Astrocyte of the cerebellum (primary cell): ENCODE measurements at regions not wholly inside any gene's neighbourhood (a gene's known extent, or its start where the extent isn't known, plus 50 kb on each side); places are given as distances from the start of the nearest gene placed in this dataset.
A peak's percentile ranks its signal among the peaks of the same experiment; 100 is the strongest.
"Not testable (repeated sequence)": the region's sequence is repeated elsewhere in the genome, so short reads cannot be mapped to it uniquely, and the experiment has no call there.

Experiments used
- DNase-seq: peaks from one replicate; pipeline ENCODE4 v3.0.0-alpha.2; 2011; ENCODE audit warnings: low read depth
- H3K4me3 ChIP-seq: 2 replicates; pipeline ENCODE4 v1.5.1; 2011; ENCODE audit warnings: mild to moderate bottlenecking, low read depth, low read length, moderate library complexity
- in situ Hi-C: cut with HindIII; loops from 2 replicates; pipeline ENCODE4 v1.10.0; 2017; ENCODE audit warnings: low sequenced_read_pairs
- TF ChIP-seq, protein P1 (sequence below): IDR thresholded peaks from 2 replicates; pipeline ENCODE4 v1.5.1; 2012; ENCODE audit warnings: low read length, low read depth, moderate library complexity, mild to moderate bottlenecking; ENCODE audit errors: missing control alignments

DNA sequence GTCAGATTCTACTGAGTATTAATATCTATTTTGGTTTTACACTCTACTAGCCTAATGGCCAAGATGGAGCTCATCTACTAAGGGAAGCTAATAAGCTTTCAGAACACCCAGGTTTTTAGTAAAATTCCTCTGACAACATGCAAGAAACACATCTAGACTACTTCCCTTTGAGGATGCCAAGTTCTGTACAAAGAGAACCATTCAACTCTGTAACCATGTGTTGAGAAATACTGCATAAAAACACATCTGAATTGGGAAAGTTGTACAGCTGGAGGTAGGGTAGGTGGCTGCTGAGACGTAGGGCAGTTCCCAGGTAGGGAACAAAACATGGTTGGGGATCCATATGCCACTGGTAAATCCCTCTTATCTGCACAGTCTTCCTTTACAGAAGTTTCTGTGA, 66.2 kb downstream of the SC5D start:
- DNase-seq, result no peak
- TF ChIP-seq, protein P1, sequence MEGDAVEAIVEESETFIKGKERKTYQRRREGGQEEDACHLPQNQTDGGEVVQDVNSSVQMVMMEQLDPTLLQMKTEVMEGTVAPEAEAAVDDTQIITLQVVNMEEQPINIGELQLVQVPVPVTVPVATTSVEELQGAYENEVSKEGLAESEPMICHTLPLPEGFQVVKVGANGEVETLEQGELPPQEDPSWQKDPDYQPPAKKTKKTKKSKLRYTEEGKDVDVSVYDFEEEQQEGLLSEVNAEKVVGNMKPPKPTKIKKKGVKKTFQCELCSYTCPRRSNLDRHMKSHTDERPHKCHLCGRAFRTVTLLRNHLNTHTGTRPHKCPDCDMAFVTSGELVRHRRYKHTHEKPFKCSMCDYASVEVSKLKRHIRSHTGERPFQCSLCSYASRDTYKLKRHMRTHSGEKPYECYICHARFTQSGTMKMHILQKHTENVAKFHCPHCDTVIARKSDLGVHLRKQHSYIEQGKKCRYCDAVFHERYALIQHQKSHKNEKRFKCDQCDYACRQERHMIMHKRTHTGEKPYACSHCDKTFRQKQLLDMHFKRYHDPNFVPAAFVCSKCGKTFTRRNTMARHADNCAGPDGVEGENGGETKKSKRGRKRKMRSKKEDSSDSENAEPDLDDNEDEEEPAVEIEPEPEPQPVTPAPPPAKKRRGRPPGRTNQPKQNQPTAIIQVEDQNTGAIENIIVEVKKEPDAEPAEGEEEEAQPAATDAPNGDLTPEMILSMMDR, result no peak
- H3K4me3 ChIP-seq, result no peak overlapping the region
- in situ Hi-C loops, result no loop called here

DNA sequence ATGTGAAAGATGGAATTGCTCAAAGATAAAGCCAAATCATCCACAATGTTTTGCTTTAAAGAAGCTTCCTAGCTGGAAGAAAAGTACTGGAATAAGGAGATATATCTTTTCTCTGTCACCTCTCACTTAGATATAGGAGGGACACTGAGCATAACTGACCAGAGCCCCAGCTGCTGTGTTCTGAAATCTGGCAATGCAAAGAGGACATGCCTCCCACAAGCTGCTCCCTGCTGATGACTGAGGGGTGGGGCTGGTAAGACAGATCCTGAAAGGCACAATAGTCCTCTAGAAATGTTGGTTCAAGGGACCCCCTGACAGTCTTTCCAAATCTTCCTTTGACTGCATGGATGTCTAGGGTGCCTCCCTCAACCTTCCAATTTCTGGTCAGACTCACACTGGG, 67.0 kb downstream of the SC5D start:
- TF ChIP-seq, protein P1, result no peak
- DNase-seq, result no peak
- in situ Hi-C loops, result no loop called here
- H3K4me3 ChIP-seq, result no peak overlapping the region

DNA sequence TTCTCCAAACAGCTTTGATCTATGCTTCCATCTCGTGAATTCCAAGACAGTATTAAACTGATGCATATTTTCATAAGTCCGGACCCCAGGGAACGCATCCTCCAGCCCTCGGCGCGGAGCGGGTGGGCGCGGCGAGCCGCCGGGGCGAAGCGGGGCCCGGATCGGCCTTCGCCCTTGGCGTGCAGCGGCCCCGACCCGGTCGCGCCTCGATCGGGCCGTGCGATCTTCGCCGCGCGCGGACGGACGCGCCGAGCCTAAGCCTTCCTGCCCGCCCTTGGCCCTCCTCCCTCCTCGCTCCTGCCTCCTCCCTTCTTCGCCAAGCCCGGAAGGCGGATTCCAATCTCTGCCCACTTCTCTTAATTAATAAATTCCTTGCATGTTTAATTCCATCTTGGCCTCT, 70.4 kb downstream of the SC5D start:
- in situ Hi-C loops, H3K4me3 ChIP-seq, DNase-seq: not testable (repeated sequence)

DNA sequence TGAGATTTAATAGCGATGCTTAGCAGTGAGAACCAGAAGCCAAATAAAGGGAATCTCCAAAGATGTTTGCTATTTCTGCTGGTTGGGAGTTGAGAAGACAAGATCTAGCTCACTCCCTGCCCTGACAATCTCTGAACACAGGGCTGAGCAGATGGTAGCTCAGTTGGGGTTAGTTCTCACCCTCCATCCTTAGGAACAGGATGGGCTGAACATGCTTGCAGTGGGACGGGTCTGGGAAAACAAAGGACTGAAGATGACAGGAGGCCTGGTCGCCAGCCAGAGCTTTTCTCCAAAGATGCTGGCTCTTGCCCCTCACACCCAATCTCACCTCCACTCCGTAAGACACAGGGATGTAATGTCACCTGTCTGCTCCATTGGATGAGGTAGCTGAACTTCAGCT, 72.7 kb downstream of the SC5D start:
- in situ Hi-C loops, result no loop called here
- no peak for DNase-seq
- TF ChIP-seq, protein P1, result no peak
- H3K4me3 ChIP-seq, result no peak overlapping the region

DNA sequence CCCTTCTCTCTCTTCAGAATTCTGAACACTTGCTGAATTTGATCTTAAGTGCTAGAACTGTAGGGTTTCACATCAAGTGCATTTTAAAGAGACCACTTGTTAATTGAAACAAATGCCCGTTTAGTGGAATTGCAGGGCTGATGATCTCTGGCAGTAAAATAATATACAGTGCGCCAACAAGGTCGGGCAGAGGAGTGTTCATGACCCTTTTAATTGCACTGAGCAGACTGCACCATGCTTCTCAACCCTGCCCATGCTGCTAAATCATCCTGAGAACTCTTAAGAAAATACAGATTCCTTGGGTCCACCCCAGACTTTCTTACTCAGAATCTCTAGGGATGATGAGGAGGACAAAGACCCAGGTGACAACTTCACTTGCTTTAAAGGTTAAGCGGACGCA, 73.5 kb downstream of the SC5D start:
- no peak overlapping the region for H3K4me3 ChIP-seq
- in situ Hi-C loops, result no loop called here
- DNase-seq, result no peak
- TF ChIP-seq, protein P1, result no peak

DNA sequence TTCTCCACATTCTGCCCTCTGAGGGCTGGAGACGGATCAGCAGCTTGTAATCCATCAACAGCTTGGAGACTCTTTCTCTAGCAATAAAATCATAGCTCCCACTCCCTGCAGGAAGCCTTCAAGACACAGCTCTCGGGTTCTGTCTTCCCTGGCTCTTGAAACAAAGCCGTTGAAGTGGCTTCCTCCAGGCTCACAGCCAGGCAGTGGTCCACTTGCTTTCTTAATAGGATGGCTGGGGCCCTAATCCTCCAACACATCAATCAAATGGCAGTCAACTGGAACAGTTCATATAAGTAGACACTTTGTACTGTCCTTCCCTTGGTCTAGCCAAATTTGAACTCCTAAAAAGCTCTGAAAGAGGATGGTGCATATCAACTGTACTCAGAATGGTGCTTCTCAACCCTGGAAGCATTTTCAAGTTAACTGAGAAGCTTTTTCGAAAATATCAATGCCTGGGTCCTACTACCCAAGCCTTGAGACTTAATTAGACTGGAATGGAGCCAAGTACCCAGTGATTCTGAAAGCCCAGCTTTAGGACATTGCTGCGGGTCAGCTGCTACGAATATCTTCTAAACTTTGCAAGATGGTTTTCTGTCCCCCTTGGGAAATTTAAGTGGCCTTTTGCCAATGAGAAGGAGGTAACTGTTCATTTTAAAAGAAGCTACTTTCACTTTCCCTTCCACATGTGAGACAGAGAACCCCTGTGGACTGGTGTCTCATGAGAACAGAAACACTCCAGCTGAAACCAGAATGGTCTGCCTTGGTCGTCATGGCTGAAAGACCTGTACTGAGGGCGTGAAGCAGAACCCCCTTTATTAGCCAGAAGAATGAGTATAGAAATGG, 74.7 kb downstream of the SC5D start:
- peak; percentile 15 for DNase-seq
- H3K4me3 ChIP-seq, result no peak overlapping the region
- in situ Hi-C loops, result no loop called here
- TF ChIP-seq, protein P1, result no peak

DNA sequence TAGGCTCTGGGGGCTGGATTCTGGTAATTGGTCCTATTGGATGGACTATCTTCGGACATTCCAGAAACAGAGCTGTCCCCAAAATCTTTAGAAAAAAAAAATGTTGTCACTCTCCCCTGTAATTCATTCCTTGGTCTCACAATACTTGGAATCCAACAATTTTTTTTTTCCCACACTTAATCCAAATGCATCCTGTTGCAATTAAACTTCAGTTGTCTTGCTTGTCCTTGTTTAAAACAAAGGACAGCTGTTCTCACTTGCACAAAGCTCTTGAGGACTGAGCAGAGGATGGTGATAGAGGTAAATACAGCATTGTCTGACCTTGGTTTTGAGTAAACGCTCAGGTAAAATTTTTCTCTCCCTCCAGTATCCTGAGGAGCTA, 75.3 kb downstream of the SC5D start:
- in situ Hi-C loops, result no loop called here
- TF ChIP-seq, protein P1, result no peak
- no peak for DNase-seq
- H3K4me3 ChIP-seq, result no peak overlapping the region
